IPS DF 4.7 (cell line): ENCODE measurements at regions not wholly inside any gene's neighbourhood (a gene's known extent, or its start where the extent isn't known, plus 50 kb on each side); places are given as distances from the start of the nearest gene placed in this dataset.

Source experiments
- DNase-seq: peaks from one replicate; pipeline ENCODE4 v3.0.0-alpha.2; 2013; ENCODE audit warnings: low spot score; ENCODE audit errors: extremely low read depth

DNA sequence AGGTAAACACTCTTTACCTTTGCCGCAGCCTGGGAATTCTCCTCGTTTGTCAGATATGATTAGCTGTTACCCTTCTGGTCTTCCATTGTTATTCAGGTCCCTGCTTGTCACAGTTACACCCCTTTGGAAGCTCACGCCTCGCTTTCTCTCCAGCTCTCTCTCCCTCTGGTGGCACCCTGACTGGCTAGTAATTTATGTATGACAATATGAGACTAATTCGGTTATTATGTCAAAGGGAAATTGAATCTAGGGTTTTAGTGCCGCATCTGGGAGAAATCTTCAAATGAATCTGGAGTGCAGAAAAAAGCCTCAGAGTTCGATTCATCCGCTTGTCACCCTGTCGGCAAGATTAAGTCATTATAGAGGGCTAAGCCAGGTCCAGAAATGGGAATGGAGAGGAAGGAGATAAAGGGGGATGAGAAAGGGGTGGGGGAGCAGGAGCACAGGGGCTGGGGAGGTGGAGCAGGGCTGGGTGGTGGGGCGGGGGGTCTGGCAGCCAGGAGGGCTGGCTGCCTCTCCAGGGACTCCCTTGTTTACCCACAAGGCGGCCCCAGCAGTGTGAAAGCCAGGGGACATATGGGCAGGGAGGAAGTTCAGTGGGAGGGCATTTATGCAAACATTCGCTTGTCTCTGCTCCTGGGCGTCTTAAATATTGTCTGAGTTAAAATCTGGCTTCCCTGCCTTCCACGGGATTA, 179.0 kb upstream of the NECTIN1 start:
- DNase-seq, result no peak

DNA sequence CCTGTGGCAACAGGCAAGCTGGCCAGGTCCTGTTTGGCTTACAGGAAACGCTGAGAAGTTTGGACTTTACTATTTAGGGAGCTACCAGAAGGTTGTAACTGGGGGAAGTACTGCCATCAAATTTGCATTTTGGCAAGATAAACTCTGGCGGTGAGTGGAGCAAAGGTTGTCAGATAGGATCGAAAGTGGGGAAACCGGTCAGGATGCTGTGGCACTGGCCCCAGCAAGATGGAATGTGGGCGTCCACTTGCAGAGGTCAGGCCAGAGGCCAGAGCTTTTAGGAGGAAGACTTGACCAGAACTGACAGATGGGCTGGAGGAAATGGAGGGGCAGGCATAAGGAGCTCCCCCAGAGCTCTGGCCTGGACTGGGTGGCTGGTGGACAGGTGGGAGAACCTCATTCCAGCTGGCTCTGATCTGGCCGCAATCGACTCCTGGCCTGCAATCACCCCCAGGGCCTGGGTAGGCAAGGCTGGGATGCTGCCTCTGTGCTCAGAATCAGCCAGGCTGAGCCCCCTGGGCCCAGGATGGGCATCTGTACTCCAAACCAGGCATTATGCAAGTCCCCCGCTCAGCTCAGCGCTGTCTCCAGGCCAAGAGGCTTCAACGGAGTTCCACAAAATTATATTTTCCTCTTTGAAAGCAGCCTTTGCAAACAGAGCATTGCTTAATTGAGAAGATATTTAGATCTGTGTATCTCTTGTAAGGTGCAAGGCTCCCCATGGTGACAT, 178.3 kb upstream of the NECTIN1 start:
- DNase-seq, result no peak

DNA sequence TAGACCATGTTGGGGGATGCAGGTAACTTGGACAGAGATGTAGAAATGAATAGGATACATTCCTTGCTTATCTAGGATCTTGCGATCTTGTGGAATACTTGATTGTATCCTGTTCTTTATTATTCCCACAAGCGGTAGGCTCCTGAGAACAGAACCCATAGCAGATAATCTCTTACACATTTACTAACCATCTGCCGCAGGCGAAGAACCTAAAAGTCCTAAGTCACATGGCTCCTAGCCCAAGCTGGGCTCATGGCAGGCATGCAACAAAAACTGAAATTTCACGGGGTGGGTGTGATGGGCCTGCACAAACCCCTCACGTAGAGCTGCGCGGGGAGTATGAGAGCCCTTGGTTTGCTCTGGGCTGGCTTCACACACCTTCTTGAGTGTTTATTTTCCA, 177.4 kb upstream of the NECTIN1 start:
- no peak for DNase-seq

DNA sequence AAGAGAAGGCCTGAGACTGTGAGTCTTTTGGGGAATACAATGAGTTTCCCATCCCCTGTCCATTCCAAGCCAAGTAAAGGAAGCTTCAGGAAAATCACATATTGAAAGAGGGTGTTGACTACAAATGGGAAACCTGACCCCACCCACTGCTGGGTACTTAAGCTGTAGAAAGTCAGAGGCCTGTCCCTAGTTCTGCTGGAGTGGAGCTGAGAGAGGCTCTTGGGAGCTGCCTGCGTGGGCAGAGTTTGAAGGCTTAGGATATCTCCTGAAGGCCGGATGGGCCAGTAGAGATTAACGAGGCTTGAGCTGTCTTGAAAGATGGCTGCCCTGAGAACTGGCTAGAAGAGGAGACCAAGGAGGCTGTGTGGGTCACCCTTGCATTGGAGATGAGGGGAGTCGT, 176.2 kb upstream of the NECTIN1 start:
- DNase-seq, result no peak

- no peak for DNase-seq
These were observed 175.6 kb upstream of the NECTIN1 start for GRCh38 chr11:119904531-119905035.

- DNase-seq, result no peak
These were observed 174.8 kb upstream of the NECTIN1 start for GRCh38 chr11:119903821-119904220.

- DNase-seq, result no peak
These were observed 174.4 kb upstream of the NECTIN1 start for GRCh38 chr11:119903389-119903788.

- no peak for DNase-seq
These were observed 173.7 kb upstream of the NECTIN1 start for GRCh38 chr11:119902656-119903231.

DNA sequence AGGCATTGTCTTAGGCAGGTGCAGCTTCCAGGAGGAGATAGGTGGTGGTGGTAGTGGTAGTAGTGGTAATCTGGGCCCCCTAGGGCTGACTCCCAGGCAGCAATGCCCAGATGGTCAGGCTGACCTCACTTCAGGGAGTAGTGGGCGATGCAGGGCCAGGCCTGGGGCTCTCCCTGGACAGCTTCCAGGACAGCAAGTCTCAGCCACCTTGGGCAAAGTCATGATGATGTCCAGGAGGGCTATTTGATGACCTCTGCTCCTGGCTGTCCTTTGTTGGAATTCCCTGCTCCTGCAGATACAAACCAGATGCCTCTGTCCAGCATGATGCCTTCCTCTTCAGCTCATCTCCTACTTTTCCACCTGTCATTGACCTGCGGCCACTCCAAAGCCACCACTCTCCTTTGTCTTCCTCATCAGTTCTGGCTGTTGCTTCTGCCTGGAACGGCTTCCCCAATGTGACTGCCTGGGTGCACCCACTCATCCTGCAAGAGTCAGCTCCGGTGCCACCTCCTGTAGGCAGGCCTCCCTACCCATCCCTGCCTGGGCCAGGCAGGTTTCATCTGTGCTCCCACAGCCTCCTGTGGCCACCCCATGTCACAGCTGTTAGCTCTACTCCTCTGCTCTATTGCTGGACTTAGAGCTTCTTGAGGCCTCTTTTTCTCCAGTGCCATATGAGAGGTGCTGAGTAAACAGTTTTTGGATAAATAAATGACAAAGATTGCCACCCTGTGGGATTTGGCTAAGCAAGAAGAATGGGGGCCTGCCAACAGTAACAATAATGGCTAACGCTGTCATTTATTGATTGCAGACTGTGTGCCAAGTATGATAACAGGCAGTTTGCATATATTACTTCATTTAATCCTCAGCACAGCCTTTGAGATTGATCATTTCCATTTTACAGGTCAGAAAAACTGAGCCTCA, 172.9 kb upstream of the NECTIN1 start:
- no peak for DNase-seq

DNA sequence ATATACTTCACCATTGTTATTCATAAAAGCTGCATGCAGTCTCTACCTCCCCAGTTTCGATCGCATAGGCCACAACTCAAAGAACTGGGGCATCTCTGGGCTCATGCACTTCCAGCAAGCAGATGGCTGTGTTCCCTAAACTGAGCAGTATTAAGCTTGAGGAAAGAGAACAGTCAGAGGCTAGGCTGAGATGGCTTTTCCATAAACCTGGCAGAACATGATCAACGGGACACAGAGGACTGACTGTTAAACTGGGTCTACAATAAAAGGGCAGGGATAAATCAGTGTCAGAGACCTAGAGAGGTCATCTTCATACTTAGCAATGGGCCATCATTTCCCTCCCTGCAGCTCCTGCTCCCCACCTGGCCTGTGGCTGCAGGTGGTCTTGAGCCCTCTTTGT, 171.0 kb upstream of the NECTIN1 start:
- no peak for DNase-seq

DNA sequence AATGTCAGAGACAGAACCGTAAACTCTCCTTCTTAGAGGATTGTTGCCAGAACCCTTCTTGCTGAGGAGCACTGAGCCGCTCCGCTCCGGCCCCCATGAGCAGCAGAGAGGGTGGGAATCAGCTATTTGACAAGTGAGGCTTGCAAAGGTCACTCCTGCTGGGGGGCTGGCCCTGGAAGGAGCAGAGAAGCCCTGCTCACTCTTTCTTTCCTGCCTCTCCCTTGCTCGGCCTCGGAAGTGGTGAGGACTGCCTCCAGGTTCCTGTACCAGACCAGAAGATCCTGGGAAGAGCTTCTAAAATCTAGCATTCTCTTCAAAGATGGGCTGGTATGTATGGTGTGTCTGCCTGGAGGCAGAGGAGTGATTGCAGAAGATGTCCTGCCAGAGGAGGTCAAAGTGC, 168.6 kb upstream of the NECTIN1 start:
- no peak for DNase-seq

- no peak for DNase-seq
These were observed 168.0 kb upstream of the NECTIN1 start for GRCh38 chr11:119897046-119897440.

- no peak for DNase-seq
These were observed 167.5 kb upstream of the NECTIN1 start for GRCh38 chr11:119896387-119897045.

DNA sequence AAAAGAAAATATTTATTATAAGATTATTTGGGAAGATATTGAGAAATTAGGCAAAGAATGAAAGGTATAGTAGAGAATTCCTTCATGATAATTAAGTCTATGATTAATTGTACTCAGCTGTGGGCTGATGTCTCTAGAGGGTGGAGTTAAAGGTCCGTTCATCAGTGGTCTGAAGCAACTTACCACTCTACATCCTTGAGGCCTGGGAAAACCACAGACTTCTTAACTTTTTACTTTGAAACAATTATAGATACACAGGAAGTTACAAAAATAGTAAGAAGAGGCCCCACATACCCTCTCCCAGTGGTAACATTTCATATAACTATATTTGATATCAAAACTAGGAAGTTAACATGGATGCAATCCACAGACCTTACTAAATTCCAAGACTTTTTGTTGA, 167.0 kb upstream of the NECTIN1 start:
- DNase-seq, result no peak

DNA sequence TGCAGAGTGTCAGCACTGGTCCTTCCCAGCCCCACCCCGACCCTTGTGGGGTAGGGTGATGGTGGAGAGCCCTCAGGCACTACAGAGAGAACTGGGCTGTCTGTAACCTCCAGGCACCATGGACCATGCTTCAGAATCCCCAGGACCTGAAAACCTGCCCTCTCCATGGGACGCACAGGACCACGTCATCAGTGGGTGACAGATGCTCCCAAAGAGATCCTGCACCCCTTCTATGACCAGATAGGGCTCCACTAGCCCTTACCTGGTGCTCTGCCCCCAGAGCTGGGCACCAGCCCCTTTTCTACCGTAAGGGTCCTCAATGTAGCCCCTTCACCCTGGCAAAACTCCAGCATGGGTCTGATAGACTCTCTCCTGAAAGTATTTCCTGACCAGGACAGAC, 165.9 kb upstream of the NECTIN1 start:
- no peak for DNase-seq

DNA sequence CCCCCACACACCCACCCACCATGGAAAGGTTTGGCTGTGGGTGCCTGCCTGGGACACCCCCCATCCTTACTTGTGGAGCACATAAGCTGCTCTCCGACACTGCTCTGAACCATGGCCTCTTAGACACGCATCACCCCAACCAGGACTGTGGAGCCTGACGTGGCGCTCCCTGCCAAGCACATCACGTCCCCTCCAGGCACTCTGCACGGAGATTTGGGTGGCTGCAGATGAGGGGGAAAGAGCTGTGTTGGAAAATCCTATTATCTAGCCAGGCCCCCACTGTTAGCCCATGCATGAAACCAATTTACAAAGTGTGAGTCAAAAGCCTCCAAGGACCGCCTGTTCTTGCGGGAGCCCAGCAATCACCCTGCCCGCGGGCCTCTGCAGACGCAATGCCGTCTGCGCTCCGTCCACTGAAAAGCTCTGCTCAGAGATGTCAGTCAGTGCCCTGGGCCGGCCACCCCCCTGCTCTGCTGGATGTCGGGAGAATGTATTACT, 163.4 kb upstream of the NECTIN1 start:
- DNase-seq, result no peak

DNA sequence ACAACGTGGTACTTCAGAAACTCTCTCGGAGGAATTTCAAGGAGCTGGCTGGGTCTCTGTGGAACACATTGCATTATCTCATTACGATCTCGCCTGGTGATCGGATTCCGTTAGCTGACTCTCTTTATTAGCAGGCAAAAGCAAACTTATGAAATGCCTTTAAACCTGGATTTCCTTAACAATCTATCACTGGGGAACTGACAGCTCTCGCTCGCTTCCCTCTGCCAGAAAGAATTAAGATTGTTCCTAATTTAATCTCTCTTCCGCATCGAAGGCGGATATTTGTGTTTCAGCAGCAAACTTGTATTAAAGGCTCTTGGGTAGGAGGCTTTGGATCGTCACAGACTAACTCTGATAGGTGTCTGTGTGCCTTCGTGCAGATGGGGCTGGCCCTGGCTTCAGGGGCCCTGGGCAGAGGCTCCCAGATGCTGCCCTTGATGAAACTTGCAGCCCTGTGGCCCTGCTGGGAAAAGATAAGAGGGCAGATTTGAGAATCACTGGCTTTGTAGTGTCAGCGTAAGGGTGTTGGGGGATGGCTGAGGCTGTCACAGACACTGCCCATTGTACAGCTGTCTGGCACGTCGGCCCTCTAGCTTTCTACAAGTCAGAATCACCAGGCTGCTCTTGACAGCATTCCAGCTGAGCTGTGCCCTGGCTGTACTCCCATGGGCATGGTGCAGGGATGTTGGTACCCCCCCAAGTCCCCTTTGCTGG, 162.2 kb upstream of the NECTIN1 start:
- DNase-seq, result no peak

DNA sequence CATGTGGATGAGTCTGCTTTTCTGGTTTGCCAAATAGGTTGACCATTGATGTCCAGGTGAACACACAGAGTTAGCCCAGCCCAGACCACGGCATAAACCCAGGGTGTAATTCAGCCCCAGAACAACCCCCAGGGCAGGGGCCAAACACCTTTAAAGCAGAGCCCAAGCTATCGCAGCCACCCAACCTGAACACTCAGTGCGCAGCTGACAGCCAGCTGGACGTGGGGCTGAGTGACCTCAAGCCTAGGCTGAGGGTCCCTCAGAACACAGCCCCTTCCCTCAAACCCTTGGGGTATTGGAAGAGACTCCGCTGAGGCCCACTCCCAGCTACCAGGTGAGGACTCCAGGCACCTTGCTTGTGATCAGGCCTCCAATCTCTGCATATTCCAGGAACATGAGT, 161.5 kb upstream of the NECTIN1 start:
- no peak for DNase-seq

GRCh38 chr11:119889728-119890280, 160.8 kb upstream of the NECTIN1 start:
- DNase-seq, result no peak

GRCh38 chr11:119889111-119889510, 160.1 kb upstream of the NECTIN1 start:
- DNase-seq, result no peak
